PC-3 (cell line): ENCODE measurements at regions not wholly inside any gene's neighbourhood (a gene's known extent, or its start where the extent isn't known, plus 50 kb on each side); places are given as distances from the start of the nearest gene placed in this dataset.

Source experiments
- ATAC-seq: fragments of 200-7000 bp; cut with Tn5 transposase; 2 replicates; pipeline ENCODE4 v1.9.1; 2020; ENCODE audit warnings: mild to moderate bottlenecking, moderate library complexity
- BruUV-seq: library from RNA; stranded (reverse); fragments of 400-500 nt; replicated peaks from 2 replicates; lab custom pipeline; 2021; lab: Mats Ljungman, UMichigan
- CTCF ChIA-PET: fragments of 300-600 bp; sonication (Branson Sonifier 250); formaldehyde crosslinking; loops from one replicate; lab custom pipeline; 2022; ENCODE audit warnings: antibody characterized with exemption; lab: Charles Lee
- POLR2A ChIA-PET: fragments of 300-600 bp; sonication (Branson Sonifier 250); formaldehyde crosslinking; loops from one replicate; lab custom pipeline; 2022; ENCODE audit warnings: antibody characterized with exemption; ENCODE audit not compliant: unreplicated experiment; lab: Charles Lee
- DNase-seq: peaks from one replicate; pipeline ENCODE4 v3.0.0-alpha.2; 2015
- H2AFZ ChIP-seq: fragments of 300-600 bp; sonication (generic); 2 replicates; pipeline ENCODE4 v1.6.0; 2016; ENCODE audit warnings: antibody characterized with exemption, low read length
- H3F3A ChIP-seq: fragments of 300-600 bp; sonication (generic); one replicate; pipeline ENCODE4 v1.6.0; 2017; ENCODE audit warnings: antibody characterized with exemption, low read length, control low read depth, mild to moderate bottlenecking; ENCODE audit not compliant: unreplicated experiment
- H3K27ac ChIP-seq: fragments of 300-600 bp; sonication (generic); 2 replicates; pipeline ENCODE4 v1.5.1; 2016; ENCODE audit warnings: mild to moderate bottlenecking, low read length
- H3K27me3 ChIP-seq: fragments of 300-600 bp; sonication (generic); 2 replicates; pipeline ENCODE4 v1.6.1; 2016; ENCODE audit warnings: low read length, mixed read lengths
- H3K36me3 ChIP-seq: fragments of 300-600 bp; sonication (generic); 2 replicates; pipeline ENCODE4 v1.6.1; 2016; ENCODE audit warnings: low read depth, mixed run types, low read length, mixed read lengths
- H3K4me1 ChIP-seq: fragments of 300-600 bp; sonication (generic); 2 replicates; pipeline ENCODE4 v1.5.1; 2016; ENCODE audit warnings: low read length; ENCODE audit not compliant: insufficient read depth
- H3K4me2 ChIP-seq: fragments of 300-600 bp; sonication (generic); 2 replicates; pipeline ENCODE4 v1.6.0; 2016; ENCODE audit warnings: low read length
- H3K4me3 ChIP-seq: fragments of 300-600 bp; sonication (generic); 2 replicates; pipeline ENCODE4 v1.5.1; 2016; ENCODE audit warnings: mild to moderate bottlenecking, low read length, mixed read lengths
- H3K79me2 ChIP-seq: fragments of 300-600 bp; sonication (generic); 2 replicates; pipeline ENCODE4 v1.6.1; 2017; ENCODE audit warnings: low read length, mixed read lengths
- H3K9ac ChIP-seq: fragments of 300-600 bp; sonication (generic); 2 replicates; pipeline ENCODE4 v1.6.0; 2016; ENCODE audit warnings: mild to moderate bottlenecking, low read length
- H3K9me2 ChIP-seq: fragments of 300-600 bp; sonication (generic); replicated peaks from 2 replicates; pipeline ENCODE4 v1.6.1; 2016; ENCODE audit warnings: mixed run types, low read length, mixed read lengths
- H3K9me3 ChIP-seq: fragments of 300-600 bp; sonication (generic); 2 replicates; pipeline ENCODE4 v1.6.1; 2016; ENCODE audit warnings: low read length, mixed read lengths
- H4K20me1 ChIP-seq: fragments of 300-600 bp; sonication (generic); 2 replicates; pipeline ENCODE4 v1.6.1; 2016; ENCODE audit warnings: low read length, mixed read lengths
- CTCF ChIP-seq: fragments of 300-600 bp; sonication (generic); conservative IDR thresholded peaks from 2 replicates; pipeline ENCODE4 v1.5.1; 2017; ENCODE audit warnings: antibody characterized with exemption, low read depth, mild to moderate bottlenecking, low read length
- EZH2 ChIP-seq: fragments of 300-600 bp; sonication (generic); IDR thresholded peaks from one replicate; pipeline ENCODE4 v1.6.1; 2017; ENCODE audit warnings: antibody characterized with exemption, mild to moderate bottlenecking, low read length; ENCODE audit not compliant: unreplicated experiment
- EZH2phosphoT487 ChIP-seq: fragments of 300-600 bp; sonication (generic); IDR thresholded peaks from 2 replicates; pipeline ENCODE4 v1.6.1; 2018; ENCODE audit warnings: mild to moderate bottlenecking, antibody characterized with exemption, low read length, borderline replicate concordance
- intact Hi-C: fragments of 100-400 bp; cut with micrococcal nuclease; formaldehyde crosslinking; loops from 2 replicates; pipeline ENCODE4 v1.9.0; 2023

- ChIA-PET CTCF (no interaction called here), POLR2A (no interaction called here)
- TF ChIP-seq EZH2phosphoT487: no peak
- no peak for TF ChIP-seq CTCF
- no peak for TF ChIP-seq EZH2
Measured at GRCh38 chr1:104946558-104947210, 1197.0 kb downstream of the AMY1C start.

GRCh38 chr1:104953555-104953954 is 1203.9 kb downstream of the AMY1C start:
- H3K9ac ChIP-seq: no peak overlapping the region
- no peak overlapping the region for H2AFZ ChIP-seq
- H3K9me3 ChIP-seq: no peaks in the 10 kb centered on the region
- H3K4me1 ChIP-seq: 0 out of 2 replicates have a peak, but pooled peaks cover 7% of the 10 kb centered on the region
- H3K9me2 ChIP-seq: no peaks in the 10 kb centered on the region
- ATAC-seq (peak; percentile 82), DNase-seq (peak; percentile 33)
- H3K4me3 ChIP-seq: no peak overlapping the region
- POLR2A ChIA-PET: no interaction called here
- intact Hi-C loops: loop anchor here (5.0 to 10.0 kb wide), 2 partner anchors 134 to 169 kb away; no protein-coding TSS in a partner anchor
- no peak overlapping the region for H3K27ac ChIP-seq
- H3K36me3 ChIP-seq: no peaks in the 10 kb centered on the region; the same call in 1 of the 2 replicates
- H3K27me3 ChIP-seq: no peaks in the 10 kb centered on the region
- CTCF ChIA-PET: no interaction called here
- H3F3A ChIP-seq: no peaks in the 10 kb centered on the region
- BruUV-seq: no TSS peak
- no peaks in the 10 kb centered on the region for H3K79me2 ChIP-seq
- H3K4me2 ChIP-seq: no peak overlapping the region
- no peaks in the 10 kb centered on the region for H4K20me1 ChIP-seq
- TF ChIP-seq CTCF (no peak), EZH2phosphoT487 (no peak), EZH2 (no peak)

More at GRCh38 chr1:104946558-104947210, 1197.0 kb downstream of the AMY1C start:
- no peaks in the 10 kb centered on the region for H3K27me3 ChIP-seq
- BruUV-seq: no TSS peak
- no peak overlapping the region for H3K9ac ChIP-seq
- DNase-seq (no peak), ATAC-seq (no peak)
- H2AFZ ChIP-seq: no peak overlapping the region
- H3K4me2 ChIP-seq: no peak overlapping the region
- H3K9me3 ChIP-seq: no peaks in the 10 kb centered on the region
- no peaks in the 10 kb centered on the region; the same call in 1 of the 2 replicates for H3K36me3 ChIP-seq
- no peaks in the 10 kb centered on the region for H4K20me1 ChIP-seq
- H3K4me1 ChIP-seq: no peaks in the 10 kb centered on the region
- H3K9me2 ChIP-seq: no peaks in the 10 kb centered on the region
- H3K27ac ChIP-seq: no peak overlapping the region
- intact Hi-C loops: no loop called here
- no peaks in the 10 kb centered on the region for H3K79me2 ChIP-seq
- no peak overlapping the region for H3K4me3 ChIP-seq
- H3F3A ChIP-seq: no peaks in the 10 kb centered on the region

- no peak for DNase-seq
- Histone ChIP-seq H3K27ac (no peak overlapping the region), H3K79me2 (no peaks in the 10 kb centered on the region), H3K4me2 (no peak overlapping the region), H3F3A (no peaks in the 10 kb centered on the region), H3K9ac (no peak overlapping the region), H3K27me3 (no peaks in the 10 kb centered on the region), H3K4me1 (no peaks in the 10 kb centered on the region), H2AFZ (no peak overlapping the region), H3K4me3 (no peak overlapping the region), H4K20me1 (no peaks in the 10 kb centered on the region; the same call in 1 of the 2 replicates), H3K36me3 (no peaks in the 10 kb centered on the region), H3K9me2 (no peaks in the 10 kb centered on the region), H3K9me3 (no peaks in the 10 kb centered on the region)
- ChIA-PET CTCF (interaction anchor here (0.6 kb wide), 1 partner anchor 199 kb away, joined by 4 read pairs; no protein-coding TSS in a partner anchor), POLR2A (no interaction called here)
- BruUV-seq: no TSS peak
- TF ChIP-seq EZH2 (no peak), CTCF (no peak), EZH2phosphoT487 (no peak)
- intact Hi-C loops: no loop called here
- no peak for ATAC-seq
Measured at GRCh38 chr1:104973516-104973915, 1223.8 kb downstream of the AMY1C start.
